ENCODE measurements at regions not wholly inside any gene's neighbourhood (a gene's known extent, or its start where the extent isn't known, plus 50 kb on each side); places are given as distances from the start of the nearest gene placed in this dataset.
A peak's percentile ranks its signal among the peaks of the same experiment; 100 is the strongest.

DNA sequence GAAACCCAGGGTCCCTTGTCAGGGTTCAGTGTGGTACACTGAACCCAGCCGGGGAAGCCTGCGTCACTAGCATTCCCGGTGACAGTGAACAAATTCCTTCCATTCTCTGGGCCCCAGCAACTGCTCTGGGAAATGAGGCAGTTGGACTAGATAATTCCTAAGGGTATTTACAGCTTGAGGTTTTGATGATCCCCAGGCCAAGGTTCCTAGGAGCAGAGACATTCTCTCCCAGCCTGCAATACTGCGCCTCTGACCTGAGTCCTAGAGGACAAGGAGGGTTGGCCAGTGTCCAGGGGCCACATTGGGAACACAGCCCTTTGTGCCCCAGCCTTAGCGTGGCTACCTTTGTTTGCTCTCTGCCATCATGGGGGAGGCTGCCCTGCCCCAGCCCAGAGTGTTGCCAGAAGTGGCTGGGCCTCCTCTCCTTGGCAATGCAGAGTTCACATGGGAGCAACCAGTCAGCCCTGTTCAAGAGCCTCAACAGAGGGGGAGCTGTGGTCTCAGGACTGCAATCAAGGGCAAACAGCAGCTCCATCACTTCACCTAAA lies 178.2 kb downstream of the SEC61B start:
- no peak overlapping the region for H3K4me3 ChIP-seq (ENCODE audit: low read length)
- TF ChIP-seq, protein P1, sequence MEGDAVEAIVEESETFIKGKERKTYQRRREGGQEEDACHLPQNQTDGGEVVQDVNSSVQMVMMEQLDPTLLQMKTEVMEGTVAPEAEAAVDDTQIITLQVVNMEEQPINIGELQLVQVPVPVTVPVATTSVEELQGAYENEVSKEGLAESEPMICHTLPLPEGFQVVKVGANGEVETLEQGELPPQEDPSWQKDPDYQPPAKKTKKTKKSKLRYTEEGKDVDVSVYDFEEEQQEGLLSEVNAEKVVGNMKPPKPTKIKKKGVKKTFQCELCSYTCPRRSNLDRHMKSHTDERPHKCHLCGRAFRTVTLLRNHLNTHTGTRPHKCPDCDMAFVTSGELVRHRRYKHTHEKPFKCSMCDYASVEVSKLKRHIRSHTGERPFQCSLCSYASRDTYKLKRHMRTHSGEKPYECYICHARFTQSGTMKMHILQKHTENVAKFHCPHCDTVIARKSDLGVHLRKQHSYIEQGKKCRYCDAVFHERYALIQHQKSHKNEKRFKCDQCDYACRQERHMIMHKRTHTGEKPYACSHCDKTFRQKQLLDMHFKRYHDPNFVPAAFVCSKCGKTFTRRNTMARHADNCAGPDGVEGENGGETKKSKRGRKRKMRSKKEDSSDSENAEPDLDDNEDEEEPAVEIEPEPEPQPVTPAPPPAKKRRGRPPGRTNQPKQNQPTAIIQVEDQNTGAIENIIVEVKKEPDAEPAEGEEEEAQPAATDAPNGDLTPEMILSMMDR (conservative IDR thresholded peaks at IDR 0.05; ENCODE audit: low read length): no peak
- peak; percentile 32 for DNase-seq (ENCODE audit: low read depth)

DNA sequence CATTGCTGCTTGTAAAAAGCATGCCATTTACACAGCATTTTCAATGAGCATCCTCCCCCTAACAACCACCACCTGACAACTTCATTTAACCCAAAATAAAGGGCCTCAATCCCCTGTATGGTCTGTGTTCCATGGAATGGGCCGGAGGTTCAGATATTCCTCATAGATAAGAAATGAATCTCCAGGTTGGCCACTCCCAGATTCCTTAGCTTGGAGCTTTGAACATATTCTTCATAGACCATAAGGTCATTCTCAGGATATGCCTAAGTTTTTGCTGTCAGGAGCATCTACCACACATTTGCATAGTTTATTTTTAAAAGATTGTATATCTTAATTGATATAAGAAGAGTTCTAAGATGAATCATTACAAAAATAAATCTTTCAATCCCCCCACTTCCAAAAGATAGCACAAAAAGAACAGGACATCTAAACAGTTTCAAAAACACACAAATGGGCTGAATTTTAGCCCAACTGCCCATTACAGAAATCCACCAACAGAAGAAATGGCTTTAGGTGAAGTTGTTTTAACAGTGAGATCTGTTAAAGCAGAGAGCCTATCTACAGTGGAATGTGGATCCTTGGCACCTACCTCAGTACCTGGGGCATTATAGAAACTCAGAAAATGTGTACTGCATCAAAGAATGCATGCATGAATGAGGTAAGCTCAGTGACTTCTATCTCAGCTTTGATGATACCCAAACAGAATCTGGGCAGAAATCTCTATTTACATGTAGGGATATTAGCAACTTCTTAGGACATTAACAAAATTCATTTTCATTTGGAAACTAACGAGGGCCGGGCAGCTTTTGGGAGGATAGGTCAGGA lies 179.8 kb downstream of the SEC61B start:
- no peak for DNase-seq (ENCODE audit: low read depth)
- TF ChIP-seq, protein P1 (conservative IDR thresholded peaks at IDR 0.05; ENCODE audit: low read length): no peak
- no peak overlapping the region for H3K4me3 ChIP-seq (ENCODE audit: low read length)

DNA sequence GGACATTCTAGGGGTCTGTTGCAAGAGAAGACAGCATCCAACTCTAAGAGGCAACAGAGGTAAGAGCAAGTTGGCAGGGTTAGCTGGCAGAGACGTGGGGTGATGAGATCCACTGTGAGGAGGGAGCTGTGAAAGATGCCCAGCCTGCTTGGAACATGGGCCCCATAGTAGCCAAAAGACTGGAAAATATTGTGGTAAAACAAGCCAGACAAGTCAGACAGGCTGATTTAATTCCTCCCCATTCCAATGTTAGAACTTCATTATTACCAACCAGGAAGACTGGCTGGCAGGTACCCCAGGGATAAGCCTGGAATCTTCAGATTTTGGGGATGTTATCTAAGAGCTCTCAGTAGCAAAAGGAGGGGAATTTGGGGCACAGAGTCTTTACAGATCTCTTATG lies 181.3 kb downstream of the SEC61B start:
- DNase-seq (ENCODE audit: low read depth): no peak
- TF ChIP-seq, protein P1 (conservative IDR thresholded peaks at IDR 0.05; ENCODE audit: low read length): no peak
- H3K4me3 ChIP-seq (ENCODE audit: low read length): no peak overlapping the region

DNA sequence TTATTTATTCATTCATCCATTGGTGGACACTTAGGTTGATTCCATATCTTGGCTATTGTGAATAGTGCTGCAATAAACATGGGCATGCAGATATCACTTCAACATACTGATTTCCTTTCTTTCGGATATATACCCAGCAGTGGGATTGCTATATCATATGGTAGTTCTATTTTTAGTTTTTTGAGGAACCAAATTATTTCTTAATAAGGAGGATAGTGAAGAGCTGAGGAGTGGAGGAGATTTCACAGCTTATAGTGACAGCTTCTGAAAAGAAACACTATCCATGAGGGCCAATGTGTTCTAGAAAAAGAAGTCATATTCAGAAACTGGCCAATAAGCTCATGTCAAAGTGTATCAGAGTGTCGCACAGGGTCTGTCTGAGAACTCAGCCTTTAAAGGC lies 183.3 kb downstream of the SEC61B start:
- H3K4me3 ChIP-seq (ENCODE audit: low read length): no peak overlapping the region
- TF ChIP-seq, protein P1 (conservative IDR thresholded peaks at IDR 0.05; ENCODE audit: low read length): no peak
- no peak for DNase-seq (ENCODE audit: low read depth)

DNA sequence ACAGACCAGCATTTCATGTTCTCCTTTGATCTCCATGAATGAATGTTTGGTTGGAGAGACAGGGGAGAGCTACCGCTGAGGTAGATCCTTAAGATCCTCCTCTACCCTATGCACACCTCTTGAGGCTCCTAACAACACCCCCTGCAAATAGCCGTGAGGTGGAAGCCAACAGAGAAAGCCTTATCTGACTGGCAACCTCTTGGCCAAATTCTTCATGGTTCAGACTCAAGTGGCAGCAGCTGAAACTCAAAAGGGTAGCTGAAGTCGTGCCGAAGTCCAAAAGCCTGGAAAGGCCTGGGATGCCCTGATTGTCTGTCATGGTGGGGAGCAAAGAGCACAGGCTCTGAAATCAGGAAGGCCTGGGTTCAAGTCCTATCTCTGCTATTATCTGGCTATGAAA lies 184.9 kb downstream of the SEC61B start:
- DNase-seq (ENCODE audit: low read depth): no peak
- no peak overlapping the region for H3K4me3 ChIP-seq (ENCODE audit: low read length)
- TF ChIP-seq, protein P1 (conservative IDR thresholded peaks at IDR 0.05; ENCODE audit: low read length): no peak

DNA sequence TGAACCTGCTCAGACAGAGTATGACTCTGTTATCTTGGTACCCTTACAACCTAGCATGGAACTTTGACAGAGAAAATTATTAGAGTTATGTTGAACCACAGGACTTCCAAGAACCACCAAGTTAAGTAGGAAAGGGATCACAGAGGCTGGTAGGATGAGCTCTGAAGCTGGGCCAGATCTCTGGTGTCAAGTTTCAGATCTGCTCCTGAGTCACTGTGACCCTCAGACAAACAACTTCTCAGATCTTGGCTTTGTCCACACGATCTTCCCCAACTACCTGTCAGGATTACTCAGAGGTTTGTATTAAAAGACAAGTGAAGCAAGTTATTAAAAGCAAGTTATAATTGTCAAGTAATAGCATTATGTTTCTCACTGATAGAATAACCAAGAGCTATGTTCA lies 189.0 kb downstream of the SEC61B start:
- no peak overlapping the region for H3K4me3 ChIP-seq (ENCODE audit: low read length)
- TF ChIP-seq, protein P1 (conservative IDR thresholded peaks at IDR 0.05; ENCODE audit: low read length): no peak
- no peak for DNase-seq (ENCODE audit: low read depth)

Measured in AG10803 (cell line).